ENCODE measurements at regions not wholly inside any gene's neighbourhood (a gene's known extent, or its start where the extent isn't known, plus 50 kb on each side); places are given as distances from the start of the nearest gene placed in this dataset.

DNA sequence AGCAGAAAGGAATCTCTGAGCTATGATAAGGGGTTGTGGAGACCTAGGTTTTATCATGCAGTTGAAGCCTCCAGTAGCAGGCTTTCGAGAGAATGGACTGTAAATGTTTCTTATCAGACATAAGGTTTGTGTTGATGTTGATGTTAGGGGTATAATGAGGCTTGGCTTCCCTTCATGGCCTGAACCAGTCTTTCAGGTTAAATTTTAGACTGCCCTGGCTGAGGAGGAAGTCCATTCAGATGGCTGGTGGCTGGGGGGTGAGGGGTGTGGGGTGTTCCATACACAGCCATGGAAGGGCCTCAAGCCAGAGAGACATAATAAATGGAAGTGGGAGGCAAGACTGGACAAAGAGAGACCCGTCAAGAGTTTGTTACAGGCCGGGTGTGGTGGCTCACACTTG, 65.1 kb downstream of the IRF2BPL start:
- TF ChIP-seq, protein P1, sequence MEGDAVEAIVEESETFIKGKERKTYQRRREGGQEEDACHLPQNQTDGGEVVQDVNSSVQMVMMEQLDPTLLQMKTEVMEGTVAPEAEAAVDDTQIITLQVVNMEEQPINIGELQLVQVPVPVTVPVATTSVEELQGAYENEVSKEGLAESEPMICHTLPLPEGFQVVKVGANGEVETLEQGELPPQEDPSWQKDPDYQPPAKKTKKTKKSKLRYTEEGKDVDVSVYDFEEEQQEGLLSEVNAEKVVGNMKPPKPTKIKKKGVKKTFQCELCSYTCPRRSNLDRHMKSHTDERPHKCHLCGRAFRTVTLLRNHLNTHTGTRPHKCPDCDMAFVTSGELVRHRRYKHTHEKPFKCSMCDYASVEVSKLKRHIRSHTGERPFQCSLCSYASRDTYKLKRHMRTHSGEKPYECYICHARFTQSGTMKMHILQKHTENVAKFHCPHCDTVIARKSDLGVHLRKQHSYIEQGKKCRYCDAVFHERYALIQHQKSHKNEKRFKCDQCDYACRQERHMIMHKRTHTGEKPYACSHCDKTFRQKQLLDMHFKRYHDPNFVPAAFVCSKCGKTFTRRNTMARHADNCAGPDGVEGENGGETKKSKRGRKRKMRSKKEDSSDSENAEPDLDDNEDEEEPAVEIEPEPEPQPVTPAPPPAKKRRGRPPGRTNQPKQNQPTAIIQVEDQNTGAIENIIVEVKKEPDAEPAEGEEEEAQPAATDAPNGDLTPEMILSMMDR (IDR thresholded peaks at IDR 0.05; ENCODE audit: insufficient read depth, low read length, missing control alignments): no peak
- no peak overlapping the region for H3K4me3 ChIP-seq (ENCODE audit: low read depth, low read length)
- no peak for DNase-seq (ENCODE audit: low read depth, low spot score)
- POLR2A ChIA-PET: interaction anchor here (2.5 kb wide), 1 partner anchor 44 kb away, joined by 23 read pairs; no protein-coding TSS in a partner anchor
- CTCF ChIA-PET: interaction anchor here (1.0 to 1.1 kb wide), 2 partner anchors 90 to 171 kb away, joined by 3 to 4 read pairs; no protein-coding TSS in a partner anchor

DNA sequence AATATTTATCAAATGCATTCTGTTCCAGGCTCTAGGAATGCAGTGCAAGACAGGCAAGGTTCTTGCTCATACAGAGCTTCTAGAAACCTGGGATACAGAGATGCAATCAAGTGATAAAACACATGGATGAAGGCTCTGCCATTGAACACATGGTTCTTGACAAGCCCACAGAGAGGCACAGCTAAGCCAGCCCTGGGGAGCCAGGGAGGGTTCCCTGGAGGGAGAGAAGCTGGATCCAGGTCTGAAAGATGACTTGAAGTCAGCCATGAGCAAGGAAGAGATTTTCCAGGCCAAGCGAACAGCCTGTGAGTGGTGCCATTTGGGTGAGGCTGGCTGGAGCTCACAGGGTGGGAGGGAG, 66.2 kb downstream of the IRF2BPL start:
- TF ChIP-seq, protein P1 (IDR thresholded peaks at IDR 0.05; ENCODE audit: insufficient read depth, low read length, missing control alignments): no peak
- peak overlapping the region; percentile 48 for H3K4me3 ChIP-seq (ENCODE audit: low read depth, low read length)
- CTCF ChIA-PET: interaction anchor here (0.7 to 2.8 kb wide), 12 partner anchors 9 to 173 kb away, joined by 3 to 17 read pairs (median 5); no protein-coding TSS in a partner anchor
- POLR2A ChIA-PET: interaction anchor here (0.9 to 2.5 kb wide), 12 partner anchors 9 to 81 kb away, joined by 3 to 23 read pairs (median 4); partner anchors contain the start of gene IRF2BPL
- DNase-seq (ENCODE audit: low read depth, low spot score): no peak

DNA sequence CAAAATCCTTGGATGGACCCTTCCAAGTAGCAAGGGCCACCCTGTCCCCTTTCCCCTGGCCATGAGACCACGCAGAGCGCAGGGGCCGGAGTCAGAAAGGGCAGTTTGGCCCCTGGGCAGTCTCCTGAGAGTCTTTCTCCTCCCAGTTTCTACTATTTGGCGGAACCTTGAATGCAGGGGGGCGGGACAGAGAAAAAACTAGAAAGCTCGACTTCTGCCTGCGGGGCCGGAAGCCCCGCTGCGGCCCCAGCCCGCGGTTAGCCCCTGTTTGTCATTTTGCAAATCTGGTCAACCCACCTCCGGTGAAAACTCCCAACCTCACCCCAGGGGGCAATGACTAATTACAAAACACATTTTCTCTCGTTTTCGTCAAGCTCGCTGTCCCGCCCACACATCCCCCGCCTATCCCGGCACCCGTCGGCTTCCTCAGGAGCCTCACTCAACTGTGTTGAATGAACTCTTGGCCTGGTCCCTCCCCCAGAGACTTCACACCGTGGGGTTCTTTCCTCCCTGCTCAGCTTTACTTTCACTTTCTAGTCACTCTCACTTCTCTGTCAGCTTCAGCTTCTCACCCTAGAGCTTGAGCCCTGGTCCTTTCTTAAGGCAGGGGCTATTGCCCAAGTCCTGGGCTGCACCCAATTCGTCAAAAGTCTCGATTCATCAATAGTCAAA, 66.7 kb downstream of the IRF2BPL start:
- POLR2A ChIA-PET: interaction anchor here (0.9 to 2.5 kb wide), 14 partner anchors 8 to 98 kb away, joined by 3 to 23 read pairs (median 4); partner anchors contain the start of gene IRF2BPL
- CTCF ChIA-PET: interaction anchor here (0.7 to 2.8 kb wide), 10 partner anchors 10 to 108 kb away, joined by 3 to 17 read pairs (median 6); no protein-coding TSS in a partner anchor
- DNase-seq (ENCODE audit: low read depth, low spot score): peak; percentile 86

DNA sequence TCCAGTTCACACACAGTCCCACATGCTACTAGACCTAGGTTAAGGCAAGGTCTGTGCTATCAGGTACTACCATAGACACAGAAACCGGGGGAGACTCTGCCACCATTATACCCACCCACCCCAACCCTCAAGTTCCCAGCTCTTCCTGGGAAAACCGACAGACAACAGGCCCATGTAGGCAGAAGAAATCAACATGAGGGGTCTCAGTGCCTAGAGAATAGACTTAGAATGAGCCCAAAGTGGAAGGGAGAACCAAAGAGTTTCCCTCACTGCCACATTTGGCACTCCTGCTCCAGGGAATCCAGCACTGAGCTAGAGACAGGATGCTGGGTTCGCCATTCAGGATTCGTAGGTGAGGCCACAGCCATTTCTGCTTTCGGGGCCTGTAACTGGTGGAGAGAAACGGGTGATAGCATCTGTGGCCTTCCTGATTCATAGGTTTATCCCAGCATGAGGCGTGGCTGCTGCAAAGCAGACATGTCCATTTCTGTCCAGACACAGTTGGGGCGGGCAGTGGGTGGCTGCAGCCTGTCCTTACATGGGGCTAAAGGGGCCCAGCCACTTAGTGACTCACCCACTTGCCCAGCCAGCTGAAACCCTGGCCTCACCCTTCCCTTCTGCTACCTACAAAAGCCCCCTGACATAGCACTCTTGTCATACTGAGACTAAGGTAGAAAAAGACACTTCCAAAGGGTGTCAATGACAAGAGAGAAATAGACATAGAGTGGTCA, 69.4 kb downstream of the IRF2BPL start:
- DNase-seq (ENCODE audit: low read depth, low spot score): no peak
- H3K4me3 ChIP-seq (ENCODE audit: low read depth, low read length): no peak overlapping the region
- TF ChIP-seq, protein P1 (IDR thresholded peaks at IDR 0.05; ENCODE audit: insufficient read depth, low read length, missing control alignments): no peak
- CTCF ChIA-PET: interaction anchor here (1.2 to 2.6 kb wide), 5 partner anchors 11 to 111 kb away, joined by 3 to 13 read pairs (median 5); no protein-coding TSS in a partner anchor
- POLR2A ChIA-PET: no interaction called here

More for the DNA sequence above, 66.7 kb downstream of the IRF2BPL start:
- TF ChIP-seq, protein P1 (IDR thresholded peaks at IDR 0.05; ENCODE audit: insufficient read depth, low read length, missing control alignments): no peak
- peak overlapping the region; percentile 48 for H3K4me3 ChIP-seq (ENCODE audit: low read depth, low read length)

DNA sequence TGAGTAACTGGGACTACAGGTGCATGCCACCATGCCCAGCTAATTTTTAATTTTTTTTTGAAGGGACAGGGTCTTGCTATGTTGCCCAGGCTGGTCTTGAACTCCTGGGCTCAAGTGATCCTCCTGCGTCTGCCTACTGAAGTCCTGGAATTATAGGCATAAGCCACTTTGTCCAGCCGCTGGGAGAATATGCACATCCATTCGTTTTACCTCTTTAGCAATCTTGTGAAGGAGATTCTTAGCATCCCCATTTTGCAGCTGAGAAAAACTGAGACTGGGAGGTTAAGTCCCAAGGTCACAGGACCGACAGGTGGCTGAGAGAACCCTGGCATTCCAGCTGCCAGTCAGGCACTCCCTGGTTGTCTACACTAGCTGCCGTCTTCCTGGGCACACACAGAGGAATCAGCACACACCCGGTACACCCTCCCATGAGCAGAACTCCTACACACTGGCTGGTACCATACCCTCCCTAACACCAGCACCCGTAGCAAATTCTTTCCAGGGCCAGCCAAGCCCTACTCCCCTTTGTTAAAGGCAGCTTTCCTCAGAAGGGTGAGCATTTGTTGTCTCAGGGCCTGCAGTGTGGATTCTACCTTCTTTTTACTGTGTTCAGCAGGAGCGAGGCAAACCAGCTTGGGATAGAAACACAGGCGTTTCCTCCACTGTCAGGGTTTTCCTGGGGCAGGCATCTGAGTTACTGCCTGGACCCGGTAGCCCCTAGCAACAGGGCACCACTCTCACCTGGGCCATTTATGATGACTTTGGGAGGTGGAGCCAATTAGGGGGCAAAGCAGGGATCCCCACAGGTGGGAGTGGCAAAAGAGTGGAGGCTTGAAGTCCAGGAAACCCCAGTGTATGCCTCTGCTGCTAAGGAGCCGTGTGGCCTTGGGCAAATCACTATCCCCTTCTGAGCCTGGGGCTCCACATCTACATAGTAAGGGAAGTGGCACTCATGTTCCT, 70.2 kb downstream of the IRF2BPL start:
- ChIA-PET CTCF (interaction anchor here (1.2 to 2.6 kb wide), 6 partner anchors 10 to 112 kb away, joined by 3 to 13 read pairs (median 6); no protein-coding TSS in a partner anchor), POLR2A (interaction anchor here (1.0 kb wide), 1 partner anchor 11 kb away, joined by 3 read pairs; no protein-coding TSS in a partner anchor)
- H3K4me3 ChIP-seq (ENCODE audit: low read depth, low read length): no peak overlapping the region
- no peak for DNase-seq (ENCODE audit: low read depth, low spot score)
- TF ChIP-seq, protein P1 (IDR thresholded peaks at IDR 0.05; ENCODE audit: insufficient read depth, low read length, missing control alignments): no peak
